H1 (cell line): ENCODE measurements at regions not wholly inside any gene's neighbourhood (a gene's known extent, or its start where the extent isn't known, plus 50 kb on each side); places are given as distances from the start of the nearest gene placed in this dataset.

Experiments
- BRCA1 ChIP-seq: IDR thresholded peaks from 2 replicates; pipeline ENCODE4 v1.6.1; 2012; ENCODE audit warnings: low read depth, low read length, improper control_type of control experiment
- CTCF ChIP-seq, 3 experiments: IDR thresholded peaks; 1 replicate in 2 of 3; 2 replicates in 1 of 3; pipeline versions ENCODE4 v1.5.1 to v1.6.1; 2011; ENCODE audit warnings: low read length in 3 of 3, mild to moderate bottlenecking in 3 of 3, inconsistent platforms in 2 of 3, low read depth in 1 of 3, moderate library complexity in 1 of 3; ENCODE audit not compliant: insufficient read depth in 1 of 3; ENCODE audit errors: control extremely low read depth in 1 of 3
- EZH2 ChIP-seq: fragments of 200-600 bp; sonication (generic); IDR thresholded peaks from 2 replicates; pipeline ENCODE4 v1.7.1; 2012; ENCODE audit warnings: low read depth, mild to moderate bottlenecking, moderate library complexity, low read length, inconsistent platforms; ENCODE audit not compliant: severe bottlenecking
- NANOG ChIP-seq: IDR thresholded peaks from 2 replicates; pipeline ENCODE4 v1.6.1; 2011; ENCODE audit warnings: low read length, low read depth, mild to moderate bottlenecking, inconsistent platforms; ENCODE audit not compliant: insufficient read depth, poor library complexity, severe bottlenecking
- POLR2A ChIP-seq, 2 experiments: IDR thresholded peaks; 1 replicate in 1 of 2; 2 replicates in 1 of 2; pipeline ENCODE4 v1.6.1; 2011; ENCODE audit warnings: low read depth in 2 of 2, low read length in 2 of 2, mild to moderate bottlenecking in 2 of 2; ENCODE audit errors: control extremely low read depth in 1 of 2
- POLR2AphosphoS5 ChIP-seq: IDR thresholded peaks from 2 replicates; pipeline ENCODE4 v1.6.1; 2011; ENCODE audit warnings: low read depth, low read length
- POU5F1 ChIP-seq: IDR thresholded peaks from 2 replicates; pipeline ENCODE4 v1.6.1; 2011; ENCODE audit warnings: low read depth, mild to moderate bottlenecking, low read length, moderate library complexity
- RFX5 ChIP-seq: IDR thresholded peaks from 2 replicates; pipeline ENCODE4 v1.6.1; 2011; ENCODE audit warnings: low read depth, low read length, improper control_type of control experiment, borderline replicate concordance
- SIN3A ChIP-seq, 2 experiments: IDR thresholded peaks in 1 of 2; conservative IDR thresholded peaks in 1 of 2; 2 replicates each; pipeline ENCODE4 v1.6.1; 2011 to 2012; ENCODE audit warnings: low read length in 2 of 2, improper control_type of control experiment in 1 of 2, low read depth in 1 of 2, mild to moderate bottlenecking in 1 of 2
- TAF1 ChIP-seq: IDR thresholded peaks from 2 replicates; pipeline ENCODE4 v1.6.1; 2011; ENCODE audit warnings: mild to moderate bottlenecking, low read depth, low read length
- USF2 ChIP-seq: IDR thresholded peaks from 2 replicates; pipeline ENCODE4 v1.6.1; 2011; ENCODE audit warnings: low read length, improper control_type of control experiment
- ZNF274 ChIP-seq: IDR thresholded peaks from 2 replicates; pipeline ENCODE4 v1.7.0; 2012; ENCODE audit warnings: low read length, borderline replicate concordance; ENCODE audit errors: extremely low read depth

- TF ChIP-seq CTCF (IDR thresholded peaks at IDR 0.05; ENCODE audit: control extremely low read depth in 1 of 3, insufficient read depth in 1 of 3, low read depth in 1 of 3, low read length in 3 of 3) = no peak
- no peak for TF ChIP-seq EZH2
- no peak for TF ChIP-seq POLR2AphosphoS5
- TF ChIP-seq POLR2A (IDR thresholded peaks at IDR 0.05; ENCODE audit: control extremely low read depth in 1 of 2, low read depth in 2 of 2, low read length in 2 of 2) = no peak
- no peak for TF ChIP-seq BRCA1
- no peak for TF ChIP-seq TAF1
- no peak for TF ChIP-seq USF2
- TF ChIP-seq NANOG = no peak
- TF ChIP-seq ZNF274 = no peak
- TF ChIP-seq SIN3A (conservative IDR thresholded peaks at IDR 0.05 in 1 of 2, IDR thresholded peaks at IDR 0.05 in 1 of 2; ENCODE audit: low read depth in 1 of 2, low read length in 2 of 2) = no peak
- TF ChIP-seq POU5F1 = no peak
- no peak for TF ChIP-seq RFX5
These were observed 66.5 kb upstream of the ATP12A start for GRCh38 chr13:24613755-24614154.
